Heart left ventricle (tissue), 13 donors: ENCODE measurements at regions not wholly inside any gene's neighbourhood (a gene's known extent, or its start where the extent isn't known, plus 50 kb on each side); places are given as distances from the start of the nearest gene placed in this dataset.

Experiments used
- POLR2A ChIP-seq, 2 donors: fragments of 450-650 bp; IDR thresholded peaks; one replicate each; pipeline ENCODE4 v1.6.1; 2017; ENCODE audit warnings: antibody characterized with exemption in 2 of 2, mild to moderate bottlenecking in 2 of 2, moderate library complexity in 2 of 2
- TF ChIP-seq, protein P1 (sequence below), 12 donors: fragments of 200-600 bp; sonication (generic) in 4 of 12; IDR thresholded peaks; one replicate each; pipeline versions ENCODE4 v1.5.0 to v1.8.0; 2018 to 2022; ENCODE audit warnings: antibody characterized with exemption in 12 of 12, mild to moderate bottlenecking in 5 of 12
- donor health status: ischemic (EF 13 %, LVEDD 7.1; RV severe dilation, severe dysfunction).
- donor health status: DM: no; HTN: yes; CAD: no.
- donor health status: DM: no; HTN: no; CAD: no.
- donor health status: ischemic (EF 25% LVEDD 6.9; RV normal size, moderate dysfunction).
- donor health status: ischemic (EF 25% LVEDD 5.7; RV mildly dilated, moderate dysfunction).
- donor health status: ischemic (EF 35%, LVEDD 5.7; RV mildly dilated, moderate dysfunction).
- donor health status: nonischemic (EF 11% LVEDD 7.7; RV severe dilation, severe dysfunction).
- donor health status: DM: yes; HTN: yes; CAD: no.
- donor health status: PGD.
- donor health status: ischemic (EF 29% LVEDD 5.4; RV normal size, mild dysfunction).
- donor health status: nonischemic (EF 23%, LVEDD 6.1; RV moderate dilation, normal function).

DNA sequence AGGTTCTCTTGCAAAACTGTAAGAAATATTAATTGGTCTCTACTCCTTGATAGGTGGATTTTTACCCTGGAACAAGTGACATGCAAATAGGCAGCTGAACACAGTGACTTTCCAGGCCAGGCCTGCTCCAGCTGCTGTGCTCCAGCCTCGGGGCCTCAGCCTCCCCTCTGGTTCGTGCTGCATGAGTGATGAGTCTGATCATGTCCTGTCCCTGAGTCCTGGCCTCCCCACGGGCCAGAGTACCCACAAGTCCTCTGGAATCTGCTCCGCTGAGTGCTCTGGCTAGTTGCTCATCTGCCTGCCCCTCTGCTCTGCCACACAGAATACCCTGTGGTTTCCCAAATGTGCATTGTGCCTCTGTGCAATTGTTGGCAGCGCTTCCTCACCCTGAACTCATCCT lies 80.1 kb upstream of the PDZD8 start:
- TF ChIP-seq, protein P1, sequence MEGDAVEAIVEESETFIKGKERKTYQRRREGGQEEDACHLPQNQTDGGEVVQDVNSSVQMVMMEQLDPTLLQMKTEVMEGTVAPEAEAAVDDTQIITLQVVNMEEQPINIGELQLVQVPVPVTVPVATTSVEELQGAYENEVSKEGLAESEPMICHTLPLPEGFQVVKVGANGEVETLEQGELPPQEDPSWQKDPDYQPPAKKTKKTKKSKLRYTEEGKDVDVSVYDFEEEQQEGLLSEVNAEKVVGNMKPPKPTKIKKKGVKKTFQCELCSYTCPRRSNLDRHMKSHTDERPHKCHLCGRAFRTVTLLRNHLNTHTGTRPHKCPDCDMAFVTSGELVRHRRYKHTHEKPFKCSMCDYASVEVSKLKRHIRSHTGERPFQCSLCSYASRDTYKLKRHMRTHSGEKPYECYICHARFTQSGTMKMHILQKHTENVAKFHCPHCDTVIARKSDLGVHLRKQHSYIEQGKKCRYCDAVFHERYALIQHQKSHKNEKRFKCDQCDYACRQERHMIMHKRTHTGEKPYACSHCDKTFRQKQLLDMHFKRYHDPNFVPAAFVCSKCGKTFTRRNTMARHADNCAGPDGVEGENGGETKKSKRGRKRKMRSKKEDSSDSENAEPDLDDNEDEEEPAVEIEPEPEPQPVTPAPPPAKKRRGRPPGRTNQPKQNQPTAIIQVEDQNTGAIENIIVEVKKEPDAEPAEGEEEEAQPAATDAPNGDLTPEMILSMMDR (IDR thresholded peaks at IDR 0.05) = no peak
- no peak for TF ChIP-seq POLR2A (IDR thresholded peaks at IDR 0.05)
